OCI-LY1 (cell line): ENCODE measurements at regions not wholly inside any gene's neighbourhood (a gene's known extent, or its start where the extent isn't known, plus 50 kb on each side); places are given as distances from the start of the nearest gene placed in this dataset.

Experiments
- H2AFZ ChIP-seq: fragments of 200-600 bp; sonication (generic), shearing (Covaris generic); 2 replicates; pipeline ENCODE4 v1.6.0; 2014; ENCODE audit warnings: antibody characterized with exemption, mild to moderate bottlenecking, low read length
- H3F3A ChIP-seq: fragments of 200-600 bp; sonication (generic), shearing (Covaris generic); 2 replicates; pipeline ENCODE4 v1.6.0; 2014; ENCODE audit warnings: mild to moderate bottlenecking, antibody characterized with exemption, low read length, moderate library complexity; ENCODE audit not compliant: insufficient read depth
- H3K27ac ChIP-seq: fragments of 200-600 bp; sonication (generic); 2 replicates; pipeline ENCODE4 v1.5.1; 2014; ENCODE audit warnings: low read length, mixed run types, mild to moderate bottlenecking, low read depth; ENCODE audit not compliant: poor library complexity, severe bottlenecking
- H3K27me3 ChIP-seq: fragments of 200-600 bp; sonication (generic); 2 replicates; pipeline ENCODE4 v1.6.0; 2014; ENCODE audit warnings: antibody characterized with exemption, mild to moderate bottlenecking, low read length, moderate library complexity; ENCODE audit not compliant: insufficient read depth
- H3K36me3 ChIP-seq: fragments of 200-600 bp; sonication (generic); 2 replicates; pipeline ENCODE4 v1.6.1; 2014; ENCODE audit warnings: mild to moderate bottlenecking, antibody characterized with exemption, low read length, moderate library complexity, mixed read lengths; ENCODE audit not compliant: insufficient read depth
- H3K4me1 ChIP-seq: fragments of 200-600 bp; sonication (generic); 2 replicates; pipeline ENCODE4 v1.5.1; 2014; ENCODE audit warnings: mild to moderate bottlenecking, low read length, moderate library complexity; ENCODE audit not compliant: insufficient read depth, severe bottlenecking
- H3K4me2 ChIP-seq: fragments of 200-600 bp; sonication (generic), shearing (Covaris generic); 2 replicates; pipeline ENCODE4 v1.6.1; 2014; ENCODE audit warnings: low read length
- H3K4me3 ChIP-seq: fragments of 200-600 bp; sonication (generic); 2 replicates; pipeline ENCODE4 v1.5.1; 2014; ENCODE audit warnings: low read length, low read depth, mild to moderate bottlenecking, mixed read lengths; ENCODE audit not compliant: poor library complexity, severe bottlenecking
- H3K79me2 ChIP-seq: fragments of 200-600 bp; shearing (Covaris generic); 2 replicates; pipeline ENCODE4 v1.6.1; 2016; ENCODE audit warnings: mixed run types, low read length, mixed read lengths; ENCODE audit not compliant: insufficient read depth
- H3K9ac ChIP-seq: fragments of 200-600 bp; sonication (generic), shearing (Covaris generic); 2 replicates; pipeline ENCODE4 v1.6.1; 2014; ENCODE audit warnings: mild to moderate bottlenecking, low read length, mixed read lengths
- H3K9me2 ChIP-seq: fragments of 200-600 bp; sonication (generic), shearing (Covaris generic); 2 replicates; pipeline ENCODE4 v1.6.1; 2014; ENCODE audit warnings: low read depth, mild to moderate bottlenecking, low read length, mixed read lengths
- H3K9me3 ChIP-seq: fragments of 200-600 bp; shearing (Covaris generic); 2 replicates; pipeline ENCODE4 v1.6.1; 2014; ENCODE audit warnings: low read length, mixed read lengths
- H4K20me1 ChIP-seq: fragments of 200-600 bp; sonication (generic), shearing (Covaris generic); 2 replicates; pipeline ENCODE4 v1.6.0; 2016; ENCODE audit warnings: mild to moderate bottlenecking, low read length; ENCODE audit not compliant: insufficient read depth
- CTCF ChIP-seq: fragments of 200-600 bp; sonication (generic), shearing (Covaris generic); IDR thresholded peaks from 2 replicates; pipeline ENCODE4 v1.5.1; 2017; ENCODE audit warnings: mild to moderate bottlenecking, antibody characterized with exemption, low read length, moderate library complexity, mixed read lengths
- EZH2 ChIP-seq: fragments of 200-600 bp; sonication (generic), shearing (Covaris generic); IDR thresholded peaks from 2 replicates; pipeline ENCODE4 v1.8.0; 2017; ENCODE audit warnings: borderline replicate concordance, mixed run types, mild to moderate bottlenecking, antibody characterized with exemption, low read length, moderate library complexity, mixed read lengths

- Histone ChIP-seq H2AFZ (no peak overlapping the region), H3F3A (no peaks in the 10 kb centered on the region), H3K36me3 (no peaks in the 10 kb centered on the region), H3K9me3 (no peaks in the 10 kb centered on the region), H3K4me2 (no peak overlapping the region), H3K9me2 (no peaks in the 10 kb centered on the region), H3K4me1 (no peaks in the 10 kb centered on the region), H3K79me2 (no peaks in the 10 kb centered on the region), H3K4me3 (no peak overlapping the region), H3K9ac (no peak overlapping the region), H4K20me1 (no peaks in the 10 kb centered on the region), H3K27me3 (no peaks in the 10 kb centered on the region), H3K27ac (no peak overlapping the region)
- TF ChIP-seq CTCF (no peak), EZH2 (no peak)
These were observed 90.0 kb upstream of the SLC24A3 start for GRCh38 chr20:19122395-19122794.

- H3K9me3 ChIP-seq = no peaks in the 10 kb centered on the region
- TF ChIP-seq EZH2 (no peak), CTCF (no peak)
These were observed 86.9 kb upstream of the SLC24A3 start for GRCh38 chr20:19125508-19125907.

GRCh38 chr20:19129306-19129705 is 83.1 kb upstream of the SLC24A3 start:
- TF ChIP-seq EZH2 = no peak
- TF ChIP-seq CTCF = no peak
- H3K4me2 ChIP-seq = no peak overlapping the region
- H3K9me2 ChIP-seq = no peaks in the 10 kb centered on the region
- H3F3A ChIP-seq = no peaks in the 10 kb centered on the region
- H3K27me3 ChIP-seq = no peaks in the 10 kb centered on the region
- H3K4me1 ChIP-seq = no peaks in the 10 kb centered on the region
- H3K79me2 ChIP-seq = no peaks in the 10 kb centered on the region
- H3K9me3 ChIP-seq = no peaks in the 10 kb centered on the region
- H3K4me3 ChIP-seq = no peak overlapping the region
- H3K27ac ChIP-seq = no peak overlapping the region
- no peak overlapping the region for H2AFZ ChIP-seq
- H3K36me3 ChIP-seq = no peaks in the 10 kb centered on the region
- no peak overlapping the region for H3K9ac ChIP-seq
- H4K20me1 ChIP-seq = no peaks in the 10 kb centered on the region

More at GRCh38 chr20:19125508-19125907, 86.9 kb upstream of the SLC24A3 start:
- H3K4me1 ChIP-seq = no peaks in the 10 kb centered on the region
- no peaks in the 10 kb centered on the region for H3F3A ChIP-seq
- no peaks in the 10 kb centered on the region for H4K20me1 ChIP-seq
- no peaks in the 10 kb centered on the region for H3K27me3 ChIP-seq
- H2AFZ ChIP-seq = no peak overlapping the region
- no peak overlapping the region for H3K4me3 ChIP-seq
- no peaks in the 10 kb centered on the region for H3K9me2 ChIP-seq
- H3K27ac ChIP-seq = no peak overlapping the region
- H3K9ac ChIP-seq = no peak overlapping the region
- no peaks in the 10 kb centered on the region for H3K36me3 ChIP-seq
- no peak overlapping the region for H3K4me2 ChIP-seq
- H3K79me2 ChIP-seq = no peaks in the 10 kb centered on the region
